ENCODE measurements at regions not wholly inside any gene's neighbourhood (a gene's known extent, or its start where the extent isn't known, plus 50 kb on each side); places are given as distances from the start of the nearest gene placed in this dataset.
"Not testable (repeated sequence)": the region's sequence is repeated elsewhere in the genome, so short reads cannot be mapped to it uniquely, and the experiment has no call there.

- H3K36me3 Mint-ChIP-seq (ENCODE audit: low read depth) = no peaks in the 10 kb centered on the region
- no peak overlapping the region for H3K4me3 Mint-ChIP-seq
- H3K27me3 Mint-ChIP-seq (ENCODE audit: low read depth) = peaks cover 3% of the 10 kb centered on the region
- H3K27ac Mint-ChIP-seq = no peak overlapping the region
- H3K4me1 Mint-ChIP-seq (ENCODE audit: low read depth) = no peaks in the 10 kb centered on the region
- H3K9me3 Mint-ChIP-seq = no peaks in the 10 kb centered on the region
Observed at GRCh38 chr2:20125616-20126015, 74.2 kb upstream of the LAPTM4A start.

DNA sequence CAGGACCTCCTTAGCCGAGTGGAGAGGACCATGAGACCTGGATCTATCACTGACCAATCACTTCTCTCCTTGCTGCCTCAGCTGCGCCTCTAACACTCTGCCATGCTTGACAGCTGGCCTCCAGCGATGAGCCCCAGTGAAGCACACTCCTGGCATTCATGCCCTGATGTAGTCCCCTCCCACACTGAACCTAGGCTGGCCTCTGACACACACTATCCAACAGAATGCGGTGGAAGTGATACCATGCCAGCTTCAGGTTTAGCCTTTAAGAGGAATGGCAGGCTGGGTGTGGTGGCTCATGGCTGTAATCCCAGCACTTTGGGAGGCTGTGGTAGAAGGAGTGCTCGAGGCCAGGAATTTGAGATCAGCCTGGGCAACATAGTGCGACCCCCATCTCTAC lies 73.7 kb upstream of the LAPTM4A start:
- Mint-ChIP-seq H3K36me3 (ENCODE audit: low read depth) (no peaks in the 10 kb centered on the region), H3K9me3 (no peaks in the 10 kb centered on the region), H3K4me1 (ENCODE audit: low read depth) (no peaks in the 10 kb centered on the region), H3K27me3 (ENCODE audit: low read depth) (no peaks in the 10 kb centered on the region), H3K27ac (no peak overlapping the region), H3K4me3 (no peak overlapping the region)

DNA sequence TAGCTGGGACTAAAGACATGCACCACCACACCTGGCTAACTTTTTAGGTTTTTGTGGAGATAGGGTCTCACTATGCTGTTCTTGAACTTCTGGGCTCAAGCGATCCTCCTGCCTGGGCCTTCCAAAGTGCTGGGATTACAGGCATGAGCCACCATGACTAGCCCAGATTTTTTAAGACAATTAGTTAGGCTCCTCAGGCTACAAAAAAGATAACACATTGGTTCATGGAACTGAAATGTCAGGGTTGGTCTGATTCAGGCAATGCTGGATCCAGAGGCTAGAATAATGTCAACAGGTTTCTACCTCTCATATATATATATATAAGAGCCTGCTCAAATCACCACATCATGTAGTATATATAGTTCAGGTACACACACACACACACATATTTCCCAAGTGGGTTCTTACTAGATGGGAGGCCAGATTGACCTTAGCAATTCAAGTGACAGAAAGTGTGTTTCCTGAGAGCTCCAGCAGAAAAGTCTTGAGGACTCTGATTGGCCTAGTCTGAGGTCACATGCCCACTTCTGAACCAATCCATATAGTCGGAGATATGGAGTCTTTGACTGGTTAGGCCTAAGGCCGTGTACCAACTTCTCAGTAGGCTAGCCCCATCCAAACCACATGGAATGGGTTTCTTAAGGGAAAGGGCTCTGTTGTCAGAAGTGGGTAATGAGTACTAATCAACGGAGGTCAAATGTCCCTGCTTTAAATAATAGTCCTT lies 72.6 kb upstream of the LAPTM4A start:
- Mint-ChIP-seq H3K4me1 (ENCODE audit: low read depth) (no peaks in the 10 kb centered on the region), H3K4me3 (no peak overlapping the region), H3K27ac (no peak overlapping the region), H3K9me3 (no peaks in the 10 kb centered on the region), H3K27me3 (ENCODE audit: low read depth) (no peaks in the 10 kb centered on the region), H3K36me3 (ENCODE audit: low read depth) (no peaks in the 10 kb centered on the region)

GRCh38 chr2:20122864-20123263 lies 71.4 kb upstream of the LAPTM4A start:
- Mint-ChIP-seq H3K4me3 (no peak overlapping the region), H3K4me1 (ENCODE audit: low read depth) (no peaks in the 10 kb centered on the region), H3K36me3 (ENCODE audit: low read depth) (no peaks in the 10 kb centered on the region), H3K9me3 (no peaks in the 10 kb centered on the region), H3K27ac (no peak overlapping the region), H3K27me3 (ENCODE audit: low read depth) (no peaks in the 10 kb centered on the region)

- no peaks in the 10 kb centered on the region for H3K36me3 Mint-ChIP-seq (ENCODE audit: low read depth)
- H3K27ac Mint-ChIP-seq = no peak overlapping the region
- no peak overlapping the region for H3K4me3 Mint-ChIP-seq
Observed at GRCh38 chr2:20120569-20121416, 69.4 kb upstream of the LAPTM4A start.

DNA sequence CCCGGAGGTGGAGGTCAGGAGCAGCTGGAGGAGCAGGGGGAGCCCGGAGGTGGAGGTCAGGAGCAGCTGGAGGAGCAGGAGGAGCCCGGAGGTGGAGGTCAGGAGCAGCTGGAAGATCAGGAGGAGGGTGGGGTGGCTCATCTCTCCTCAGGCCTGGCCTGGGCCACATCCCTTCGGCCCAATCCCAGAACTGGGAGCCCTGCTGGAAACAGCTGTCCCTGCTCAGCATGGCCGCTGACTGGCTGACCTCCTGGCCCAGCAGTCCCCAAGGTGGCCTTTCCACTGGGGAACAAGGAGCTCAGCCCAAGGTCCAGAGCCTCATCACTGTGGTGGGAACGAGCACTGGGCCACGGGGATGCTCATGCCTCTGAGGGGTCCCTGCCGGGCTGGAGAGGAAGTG lies 66.6 kb upstream of the LAPTM4A start:
- Mint-ChIP-seq H3K4me1 (ENCODE audit: low read depth) (no peaks in the 10 kb centered on the region), H3K27me3 (ENCODE audit: low read depth) (no peaks in the 10 kb centered on the region), H3K4me3 (no peak overlapping the region), H3K27ac (no peak overlapping the region), H3K9me3 (no peaks in the 10 kb centered on the region), H3K36me3 (ENCODE audit: low read depth) (no peaks in the 10 kb centered on the region)

More at GRCh38 chr2:20120569-20121416, 69.4 kb upstream of the LAPTM4A start:
- H3K4me1 Mint-ChIP-seq (ENCODE audit: low read depth) = no peaks in the 10 kb centered on the region
- no peaks in the 10 kb centered on the region for H3K27me3 Mint-ChIP-seq (ENCODE audit: low read depth)
- H3K9me3 Mint-ChIP-seq = no peaks in the 10 kb centered on the region

GRCh38 chr2:20115902-20116301 lies 64.5 kb upstream of the LAPTM4A start:
- no peaks in the 10 kb centered on the region for H3K36me3 Mint-ChIP-seq (ENCODE audit: low read depth)
- H3K4me1 Mint-ChIP-seq (ENCODE audit: low read depth) = no peaks in the 10 kb centered on the region
- H3K27ac Mint-ChIP-seq = no peak overlapping the region
- H3K9me3 Mint-ChIP-seq = no peaks in the 10 kb centered on the region
- no peaks in the 10 kb centered on the region for H3K27me3 Mint-ChIP-seq (ENCODE audit: low read depth)
- H3K4me3 Mint-ChIP-seq = no peak overlapping the region

DNA sequence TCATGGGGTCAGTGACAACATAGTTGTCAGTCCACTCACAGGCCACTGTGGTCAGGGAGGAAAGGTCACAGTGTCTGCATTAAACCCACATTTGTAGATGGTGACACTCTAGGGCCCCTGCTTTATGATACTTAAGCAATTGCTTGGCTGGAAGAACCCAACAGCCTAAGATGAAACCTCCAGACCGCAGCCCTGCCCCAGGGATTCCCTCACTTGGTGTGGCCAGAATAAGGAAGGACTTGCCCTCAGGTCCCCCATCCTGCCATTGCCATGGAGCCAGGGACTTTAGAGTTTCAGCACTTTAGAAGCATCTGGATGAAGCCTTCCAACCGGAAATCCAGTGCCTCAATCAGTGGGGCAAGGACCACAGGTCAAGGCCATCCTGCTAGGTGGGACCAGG lies 63.9 kb upstream of the LAPTM4A start:
- no peak overlapping the region for H3K27ac Mint-ChIP-seq
- no peak overlapping the region for H3K4me3 Mint-ChIP-seq
- H3K27me3 Mint-ChIP-seq (ENCODE audit: low read depth) = no peaks in the 10 kb centered on the region
- no peaks in the 10 kb centered on the region for H3K36me3 Mint-ChIP-seq (ENCODE audit: low read depth)
- H3K4me1 Mint-ChIP-seq (ENCODE audit: low read depth) = no peaks in the 10 kb centered on the region
- H3K9me3 Mint-ChIP-seq = no peaks in the 10 kb centered on the region

DNA sequence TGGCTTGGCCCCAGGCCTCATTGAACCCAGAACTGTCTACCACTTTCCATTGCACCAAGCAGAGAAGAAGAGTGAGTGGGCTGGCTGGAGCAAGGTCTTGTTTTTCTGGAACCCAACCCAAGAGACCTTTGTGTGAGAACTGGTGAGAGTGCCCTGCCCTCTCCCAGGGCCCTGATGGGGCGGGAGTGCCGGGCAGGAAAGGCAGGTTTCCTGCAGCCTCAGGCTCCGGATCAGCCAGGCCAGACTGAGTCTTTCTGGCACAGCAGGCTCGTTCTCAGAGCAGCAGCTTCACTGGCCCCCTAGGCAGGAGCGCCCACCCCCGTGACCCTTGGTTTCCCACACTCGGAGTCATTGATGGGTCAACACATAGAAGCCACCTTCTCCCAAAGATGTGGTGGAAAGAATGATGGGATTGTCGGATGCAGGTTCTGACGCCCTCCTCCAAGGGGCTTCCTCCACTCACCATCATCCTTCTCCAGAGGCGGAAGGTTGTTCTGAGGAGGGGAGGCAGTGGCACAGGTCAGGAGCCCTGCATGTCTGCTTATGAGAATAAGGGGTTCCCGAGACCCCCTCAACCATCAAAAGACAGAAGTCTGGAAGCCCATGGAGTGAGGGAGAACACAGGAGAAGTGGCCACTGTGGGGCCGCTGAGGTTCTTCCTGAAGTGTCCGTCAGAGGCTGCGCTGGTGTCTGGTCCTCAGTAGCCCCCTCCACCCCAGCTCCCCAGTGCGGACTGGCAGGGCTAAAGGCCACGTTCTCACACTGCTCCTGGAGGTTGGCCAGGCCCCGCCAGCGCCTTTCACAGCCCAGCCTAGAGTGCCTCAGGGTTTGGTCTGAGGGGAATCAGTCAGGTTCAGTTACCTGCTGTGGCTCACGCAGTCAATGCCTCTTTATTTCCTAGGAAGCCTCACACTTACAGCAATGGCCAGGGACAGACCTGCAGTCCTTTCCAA lies 62.8 kb upstream of the LAPTM4A start:
- no peak overlapping the region for H3K4me3 Mint-ChIP-seq
- no peaks in the 10 kb centered on the region for H3K9me3 Mint-ChIP-seq
- no peaks in the 10 kb centered on the region for H3K4me1 Mint-ChIP-seq (ENCODE audit: low read depth)
- H3K36me3 Mint-ChIP-seq (ENCODE audit: low read depth) = no peaks in the 10 kb centered on the region
- H3K27ac Mint-ChIP-seq = no peak overlapping the region
- H3K27me3 Mint-ChIP-seq (ENCODE audit: low read depth) = peaks cover 3% of the 10 kb centered on the region

DNA sequence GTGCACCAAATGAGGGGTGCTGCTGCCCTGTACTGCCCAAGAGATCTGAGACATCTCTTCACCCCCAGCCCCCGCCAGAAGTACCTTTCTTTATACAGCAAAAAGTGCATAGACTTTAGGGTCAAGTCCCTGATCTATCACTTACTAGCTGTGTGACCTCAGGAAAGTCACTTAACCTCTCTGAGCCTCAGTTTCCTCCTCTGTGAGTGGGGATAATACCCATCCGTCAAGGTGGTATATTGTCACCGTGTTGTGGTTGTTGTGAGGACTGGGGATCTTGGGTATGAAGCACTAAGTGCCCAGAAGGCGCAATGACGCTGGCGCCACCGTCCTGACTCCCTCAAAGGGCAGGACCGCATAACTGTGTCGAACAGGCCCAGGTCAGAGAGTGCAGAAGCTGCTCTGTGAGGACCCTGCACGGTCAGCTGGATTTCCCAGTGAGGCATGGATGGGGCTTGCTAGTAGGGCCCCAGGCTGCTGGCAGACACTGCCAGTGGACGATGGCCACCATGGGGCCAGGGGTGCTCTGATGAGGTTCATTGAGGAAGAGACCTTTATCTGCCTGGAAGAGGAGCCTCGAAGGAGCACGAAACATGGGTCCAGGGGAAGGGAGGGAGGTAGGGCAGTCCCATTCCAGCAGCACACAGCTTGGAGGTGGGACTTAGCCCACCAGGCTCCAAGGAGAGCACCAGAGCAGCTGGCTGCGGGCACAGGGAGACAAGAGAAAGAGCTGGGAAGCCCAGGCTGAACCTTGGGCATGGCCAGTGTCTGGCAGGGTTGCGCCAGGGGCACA lies 61.8 kb upstream of the LAPTM4A start:
- Mint-ChIP-seq H3K4me3 (no peak overlapping the region), H3K9me3 (no peaks in the 10 kb centered on the region), H3K36me3 (ENCODE audit: low read depth) (no peaks in the 10 kb centered on the region), H3K27me3 (ENCODE audit: low read depth) (peaks cover 3% of the 10 kb centered on the region), H3K4me1 (ENCODE audit: low read depth) (no peaks in the 10 kb centered on the region), H3K27ac (no peak overlapping the region)

GRCh38 chr2:20112361-20112760 lies 60.9 kb upstream of the LAPTM4A start:
- not testable (repeated sequence) for H3K36me3 Mint-ChIP-seq (ENCODE audit: low read depth); H3K4me3 Mint-ChIP-seq; H3K9me3 Mint-ChIP-seq

GRCh38 chr2:20111311-20112131 lies 60.1 kb upstream of the LAPTM4A start:
- Mint-ChIP-seq H3K27me3 (ENCODE audit: low read depth) (peaks cover 8% of the 10 kb centered on the region), H3K27ac (no peak overlapping the region), H3K36me3 (ENCODE audit: low read depth) (no peaks in the 10 kb centered on the region), H3K4me3 (no peak overlapping the region), H3K4me1 (ENCODE audit: low read depth) (peaks cover 2% of the 10 kb centered on the region), H3K9me3 (no peaks in the 10 kb centered on the region)

More at GRCh38 chr2:20112361-20112760, 60.9 kb upstream of the LAPTM4A start:
- not testable (repeated sequence) for H3K27me3 Mint-ChIP-seq (ENCODE audit: low read depth); H3K27ac Mint-ChIP-seq; H3K4me1 Mint-ChIP-seq (ENCODE audit: low read depth)

DNA sequence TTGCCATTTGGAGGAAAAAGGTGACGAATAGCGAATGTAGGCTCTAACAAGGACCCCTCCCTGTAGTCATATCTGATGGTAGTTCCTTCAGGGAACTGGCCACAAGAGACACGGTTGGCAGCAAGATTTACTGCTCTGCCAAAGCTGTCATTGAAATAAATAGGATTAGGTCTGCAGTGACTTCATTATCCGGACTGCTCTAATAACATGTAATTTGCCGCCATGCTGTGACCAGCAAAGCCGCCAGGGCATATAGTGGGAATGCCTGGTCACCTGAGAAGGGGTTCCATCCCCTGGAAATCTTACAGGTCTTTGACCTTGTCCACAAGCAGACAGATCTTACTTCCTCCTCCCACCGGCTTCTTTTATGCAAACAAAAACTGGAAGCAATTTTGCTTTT lies 59.4 kb upstream of the LAPTM4A start:
- H3K36me3 Mint-ChIP-seq (ENCODE audit: low read depth) = no peaks in the 10 kb centered on the region
- H3K4me3 Mint-ChIP-seq = no peak overlapping the region
- H3K4me1 Mint-ChIP-seq (ENCODE audit: low read depth) = peaks cover 3% of the 10 kb centered on the region
- H3K27ac Mint-ChIP-seq = no peak overlapping the region
- H3K9me3 Mint-ChIP-seq = no peaks in the 10 kb centered on the region
- H3K27me3 Mint-ChIP-seq (ENCODE audit: low read depth) = peaks cover 8% of the 10 kb centered on the region

All from T-helper 1 cell treated with Interleukin-12 subunit alpha and Interleukin-12 subunit beta and Interleukin-4 antibody, amounts not matched to agents 30 μg/mL and 1 μg/mL, for 36 hours (primary cell).